IMR-90 (cell line): ENCODE measurements at regions not wholly inside any gene's neighbourhood (a gene's known extent, or its start where the extent isn't known, plus 50 kb on each side); places are given as distances from the start of the nearest gene placed in this dataset.

Source experiments
- ATAC-seq: fragments of 200-7000 bp; cut with Tn5 transposase; 2 replicates; pipeline ENCODE4 v1.9.1; 2020; ENCODE audit warnings: low read depth, mild to moderate bottlenecking, moderate library complexity
- BruUV-seq: library from RNA; stranded (reverse); fragments of 400-500 nt; replicated peaks from 2 replicates; lab custom pipeline; 2021; lab: Mats Ljungman, UMichigan
- CTCF ChIA-PET: fragments of 300-600 bp; formaldehyde crosslinking; extraction: SDS; loops from one replicate; lab custom pipeline; 2021; ENCODE audit warnings: antibody characterized with exemption; lab: Yijun Ruan, JAX
- POLR2A ChIA-PET: fragments of 300-600 bp; sonication (Branson Sonifier 250); formaldehyde crosslinking; loops from one replicate; lab custom pipeline; 2022; ENCODE audit warnings: antibody characterized with exemption; ENCODE audit not compliant: unreplicated experiment; lab: Charles Lee
- DNase-seq: peaks from one replicate; pipeline ENCODE4 v3.0.0; 2013
- H2AFZ ChIP-seq: replicated peaks from 2 replicates; pipeline ENCODE3; 2013; ENCODE audit warnings: low read length, mild to moderate bottlenecking; ENCODE audit not compliant: poor library complexity
- H2AK5ac ChIP-seq: 2 replicates; pipeline ENCODE4 v1.6.1; 2013; ENCODE audit warnings: low read depth, low read length, inconsistent platforms
- H2AK9ac ChIP-seq: replicated peaks from 2 replicates; pipeline ENCODE3; 2013; ENCODE audit warnings: mild to moderate bottlenecking, low read depth, low read length, moderate library complexity; ENCODE audit not compliant: poor library complexity
- H2BK120ac ChIP-seq: 2 replicates; pipeline ENCODE4 v1.6.1; 2013; ENCODE audit warnings: low read depth, low read length, inconsistent platforms
- H2BK15ac ChIP-seq: 3 replicates; pipeline ENCODE4 v1.6.1; 2013; ENCODE audit warnings: low read depth, low read length, inconsistent platforms
- H2BK20ac ChIP-seq: 2 replicates; pipeline ENCODE4 v1.6.1; 2013; ENCODE audit warnings: low read depth, mild to moderate bottlenecking, inconsistent platforms, low read length, moderate library complexity
- H2BK5ac ChIP-seq: 2 replicates; pipeline ENCODE4 v1.6.1; 2013; ENCODE audit warnings: mild to moderate bottlenecking, low read depth, low read length, inconsistent platforms; ENCODE audit not compliant: poor library complexity, severe bottlenecking
- H3K14ac ChIP-seq: replicated peaks from 2 replicates; pipeline ENCODE4 v1.6.1; 2013; ENCODE audit warnings: low read depth, low read length, inconsistent platforms
- H3K18ac ChIP-seq: 2 replicates; pipeline ENCODE4 v1.6.1; 2013; ENCODE audit warnings: low read depth, low read length, control low read depth
- H3K23ac ChIP-seq: 2 replicates; pipeline ENCODE4 v1.6.1; 2013; ENCODE audit warnings: low read depth, low read length, inconsistent platforms
- H3K27ac ChIP-seq: 2 replicates; pipeline ENCODE4 v1.5.1; 2013; ENCODE audit warnings: mild to moderate bottlenecking, control low read depth, low read length; ENCODE audit not compliant: insufficient read depth
- H3K27me3 ChIP-seq: 2 replicates; pipeline ENCODE4 v1.6.1; 2013; ENCODE audit warnings: low read length; ENCODE audit not compliant: control insufficient read depth, insufficient read depth
- H3K36me3 ChIP-seq: 2 replicates; pipeline ENCODE4 v1.6.1; 2013; ENCODE audit warnings: low read length, mixed read lengths; ENCODE audit not compliant: control insufficient read depth, insufficient read depth
- H3K4ac ChIP-seq: 2 replicates; pipeline ENCODE4 v1.6.1; 2013; ENCODE audit warnings: low read depth, low read length, inconsistent platforms
- H3K4me1 ChIP-seq: 2 replicates; pipeline ENCODE4 v1.6.1; 2013; ENCODE audit warnings: low read length, mixed read lengths; ENCODE audit not compliant: control insufficient read depth, insufficient read depth
- H3K4me2 ChIP-seq: 2 replicates; pipeline ENCODE4 v1.6.1; 2013; ENCODE audit warnings: low read depth, mild to moderate bottlenecking, control low read depth, low read length, moderate library complexity
- H3K4me3 ChIP-seq: 2 replicates; pipeline ENCODE4 v1.5.1; 2013; ENCODE audit warnings: low read depth, mild to moderate bottlenecking, control low read depth, low read length, moderate library complexity; ENCODE audit not compliant: insufficient read depth
- H3K56ac ChIP-seq: 2 replicates; pipeline ENCODE4 v1.6.1; 2013; ENCODE audit warnings: low read length, inconsistent platforms; ENCODE audit not compliant: insufficient read depth; ENCODE audit errors: extremely low read depth
- H3K79me1 ChIP-seq, 2 experiments: 2 replicates each; pipeline ENCODE4 v1.6.1; 2013; ENCODE audit warnings: low read length in 2 of 2, inconsistent platforms in 1 of 2, low read depth in 1 of 2
- H3K9ac ChIP-seq: 2 replicates; pipeline ENCODE4 v1.6.1; 2013; ENCODE audit warnings: low read depth, low read length, control low read depth
- H3K9me1 ChIP-seq: 2 replicates; pipeline ENCODE4 v1.6.1; 2013; ENCODE audit warnings: low read length, inconsistent platforms; ENCODE audit not compliant: insufficient read depth
- H3K9me3 ChIP-seq: 2 replicates; pipeline ENCODE4 v1.6.1; 2013; ENCODE audit warnings: low read length; ENCODE audit not compliant: control insufficient read depth, insufficient read depth
- H4K20me1 ChIP-seq: 2 replicates; pipeline ENCODE4 v1.6.1; 2013; ENCODE audit warnings: low read length, inconsistent platforms; ENCODE audit not compliant: insufficient read depth
- H4K5ac ChIP-seq: 2 replicates; pipeline ENCODE4 v1.6.1; 2013; ENCODE audit warnings: mild to moderate bottlenecking, low read depth, low read length, control low read depth
- H4K8ac ChIP-seq, 2 experiments: 2 replicates each; pipeline ENCODE4 v1.6.1; 2013; ENCODE audit warnings: low read depth in 2 of 2, low read length in 2 of 2, control low read depth in 1 of 2, inconsistent platforms in 1 of 2
- H4K91ac ChIP-seq: 2 replicates; pipeline ENCODE4 v1.6.1; 2013; ENCODE audit warnings: low read depth, low read length, inconsistent platforms; ENCODE audit not compliant: insufficient read depth
- FOS ChIP-seq: fragments of 150-350 bp; IDR thresholded peaks from 2 replicates; pipeline ENCODE4 v1.6.1; 2016; ENCODE audit warnings: low read depth, low read length
- MAZ ChIP-seq: IDR thresholded peaks from 2 replicates; pipeline ENCODE4 v1.6.1; 2012; ENCODE audit warnings: low read depth, mild to moderate bottlenecking, low read length, improper control_type of control experiment, moderate library complexity, borderline replicate concordance
- POLR2A ChIP-seq: IDR thresholded peaks from 2 replicates; pipeline ENCODE4 v1.6.1; 2012; ENCODE audit warnings: mild to moderate bottlenecking, low read depth, low read length
- WGBS, 2 experiments: methylation state at CpG; one replicate each; pipeline versions ENCODE4 v1.1.5 to v1.1.7; 2013; ENCODE audit warnings: missing lambda C conversion rate in 2 of 2; ENCODE audit not compliant: insufficient read length in 1 of 2; ENCODE audit errors: extremely low coverage in 2 of 2; 5-methylcytosine and 5-hydroxymethylcytosine counted together
- dilution Hi-C: fragments of 300-500 bp; cut with HindIII; formaldehyde crosslinking; loops from one replicate; pipeline ENCODE4 v1.14.3; 2018; ENCODE audit warnings: low sequenced_read_pairs; ENCODE audit not compliant: unreplicated experiment
- in situ Hi-C: fragments of 300-500 bp; cut with MboI; formaldehyde crosslinking; loops from 3 replicates; pipeline ENCODE4 v1.14.3; 2019; ENCODE audit warnings: low sequenced_read_pairs, inconsistent platforms, mixed read lengths
- intact Hi-C: fragments of 100-400 bp; cut with micrococcal nuclease; formaldehyde crosslinking; loops from 2 replicates; pipeline ENCODE4 v1.10.0; 2022
- TF ChIP-seq, protein P1 (sequence below): fragments of 150-350 bp; IDR thresholded peaks from 2 replicates; pipeline ENCODE4 v1.6.1; 2017; ENCODE audit warnings: mild to moderate bottlenecking, antibody characterized with exemption, low read length, low read depth
- TF ChIP-seq, protein P2 (sequence below): fragments of 150-350 bp; IDR thresholded peaks from 2 replicates; pipeline ENCODE4 v1.6.1; 2016; ENCODE audit warnings: low read depth, mild to moderate bottlenecking, low read length, moderate library complexity, borderline replicate concordance

DNA sequence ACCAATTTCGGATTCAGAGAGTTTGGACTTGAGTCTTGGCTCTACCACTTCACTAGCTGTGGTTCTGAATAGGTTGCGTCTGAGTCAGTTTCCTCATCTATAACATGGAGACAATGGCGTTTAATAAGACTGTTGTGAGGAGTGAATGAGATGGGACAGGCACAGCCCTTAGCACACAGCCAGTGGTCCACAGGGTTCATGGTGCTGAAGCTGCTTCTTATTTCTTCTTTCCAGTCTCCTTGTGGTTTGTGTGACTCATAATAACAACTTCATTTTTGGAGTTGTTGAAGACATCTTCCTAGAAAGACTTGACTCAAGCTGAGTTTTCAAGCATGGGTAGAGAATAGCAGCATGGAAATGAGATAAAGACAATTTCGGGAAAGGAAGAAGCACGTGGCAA, 172.6 kb upstream of the PPP2R2B start:
- no peaks in the 10 kb centered on the region for H3K79me1 ChIP-seq
- dilution Hi-C loops (no loop called here), in situ Hi-C loops (no loop called here), intact Hi-C loops (no loop called here)
- no peak overlapping the region for H3K4ac ChIP-seq
- BruUV-seq: no TSS peak
- no peak overlapping the region for H2AK5ac ChIP-seq
- no peaks in the 10 kb centered on the region for H4K20me1 ChIP-seq
- CTCF ChIA-PET: no interaction called here
- H3K4me1 ChIP-seq: no peaks in the 10 kb centered on the region
- no peak overlapping the region for H2BK15ac ChIP-seq
- TF ChIP-seq, protein P1, sequence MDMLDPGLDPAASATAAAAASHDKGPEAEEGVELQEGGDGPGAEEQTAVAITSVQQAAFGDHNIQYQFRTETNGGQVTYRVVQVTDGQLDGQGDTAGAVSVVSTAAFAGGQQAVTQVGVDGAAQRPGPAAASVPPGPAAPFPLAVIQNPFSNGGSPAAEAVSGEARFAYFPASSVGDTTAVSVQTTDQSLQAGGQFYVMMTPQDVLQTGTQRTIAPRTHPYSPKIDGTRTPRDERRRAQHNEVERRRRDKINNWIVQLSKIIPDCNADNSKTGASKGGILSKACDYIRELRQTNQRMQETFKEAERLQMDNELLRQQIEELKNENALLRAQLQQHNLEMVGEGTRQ: no peak
- TF ChIP-seq, protein P2, sequence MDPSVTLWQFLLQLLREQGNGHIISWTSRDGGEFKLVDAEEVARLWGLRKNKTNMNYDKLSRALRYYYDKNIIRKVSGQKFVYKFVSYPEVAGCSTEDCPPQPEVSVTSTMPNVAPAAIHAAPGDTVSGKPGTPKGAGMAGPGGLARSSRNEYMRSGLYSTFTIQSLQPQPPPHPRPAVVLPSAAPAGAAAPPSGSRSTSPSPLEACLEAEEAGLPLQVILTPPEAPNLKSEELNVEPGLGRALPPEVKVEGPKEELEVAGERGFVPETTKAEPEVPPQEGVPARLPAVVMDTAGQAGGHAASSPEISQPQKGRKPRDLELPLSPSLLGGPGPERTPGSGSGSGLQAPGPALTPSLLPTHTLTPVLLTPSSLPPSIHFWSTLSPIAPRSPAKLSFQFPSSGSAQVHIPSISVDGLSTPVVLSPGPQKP: no peak
- no peak for TF ChIP-seq MAZ
- no peak for TF ChIP-seq POLR2A
- TF ChIP-seq FOS: no peak
- H2BK20ac ChIP-seq: no peak overlapping the region
- no peaks in the 10 kb centered on the region for H3K9me3 ChIP-seq
- no peak overlapping the region for H2BK5ac ChIP-seq
- no peak overlapping the region for H4K8ac ChIP-seq
- no peaks in the 10 kb centered on the region for H3K9me1 ChIP-seq
- H2BK120ac ChIP-seq: no peak overlapping the region
- ATAC-seq (no peak), DNase-seq (no peak)
- no peak overlapping the region for H3K27ac ChIP-seq
- no peak overlapping the region for H3K4me3 ChIP-seq
- no peak overlapping the region for H3K9ac ChIP-seq
- no peak overlapping the region for H4K91ac ChIP-seq
- H2AFZ ChIP-seq: no peak overlapping the region
- POLR2A ChIA-PET: no interaction called here
- H3K14ac ChIP-seq: no peak overlapping the region
- no CpG with 5 or more reads among the region's 5 CpGs for WGBS, 2 experiments
- no peak overlapping the region for H3K18ac ChIP-seq
- H3K4me2 ChIP-seq: no peak overlapping the region
- no peaks in the 10 kb centered on the region for H3K36me3 ChIP-seq
- no peak overlapping the region for H3K23ac ChIP-seq
- H4K5ac ChIP-seq: no peak overlapping the region
- H2AK9ac ChIP-seq: no peak overlapping the region
- H3K56ac ChIP-seq: no peak overlapping the region
- H3K27me3 ChIP-seq: no peaks in the 10 kb centered on the region
